ENCODE measurements at regions not wholly inside any gene's neighbourhood (a gene's known extent, or its start where the extent isn't known, plus 50 kb on each side); places are given as distances from the start of the nearest gene placed in this dataset.

GRCh38 chr9:109846776-109847175, 66.8 kb downstream of the PALM2AKAP2 start:
- no peak for TF ChIP-seq CTCF (IDR thresholded peaks at IDR 0.05; ENCODE audit: insufficient read depth, low read depth, low read length)
- TF ChIP-seq EZH2 (IDR thresholded peaks at IDR 0.05; ENCODE audit: insufficient read depth, low read length), result no peak
- Histone ChIP-seq H3K9me3 (ENCODE audit: insufficient read depth, low read depth, low read length) (no peaks in the 10 kb centered on the region), H3K4me3 (ENCODE audit: insufficient read depth, low read depth, low read length) (no peak overlapping the region), H2AFZ (ENCODE audit: low read depth, low read length) (no peak overlapping the region), H3K27me3 (ENCODE audit: insufficient read depth, low read length) (no peaks in the 10 kb centered on the region), H3K4me1 (ENCODE audit: insufficient read depth, low read length) (no peaks in the 10 kb centered on the region), H3K79me2 (ENCODE audit: insufficient read depth, low read length) (peaks cover 43% of the 10 kb centered on the region), H4K20me1 (ENCODE audit: insufficient read depth, low read length) (peaks cover 74% of the 10 kb centered on the region), H3K4me2 (ENCODE audit: low read length) (no peak overlapping the region), H3K9ac (ENCODE audit: low read length) (no peak overlapping the region), H3K36me3 (ENCODE audit: insufficient read depth, low read length) (no peaks in the 10 kb centered on the region), H3K27ac (ENCODE audit: low read depth, low read length) (no peak overlapping the region)
- FAIRE-seq, result no peak
- Mint-ChIP-seq H3K36me3 (ENCODE audit: low read depth, unreplicated experiment) (peaks cover 11% of the 10 kb centered on the region), H3K4me1 (ENCODE audit: low read depth, unreplicated experiment) (peaks cover 3% of the 10 kb centered on the region), H3K4me3 (ENCODE audit: unreplicated experiment) (no peak overlapping the region), H3K27ac (ENCODE audit: unreplicated experiment) (no peak overlapping the region), H3K9me3 (ENCODE audit: unreplicated experiment) (peaks cover 2% of the 10 kb centered on the region), H3K27me3 (ENCODE audit: low read depth, unreplicated experiment) (no peaks in the 10 kb centered on the region)
- peak; percentile 72 for DNase-seq (ENCODE audit: low read depth)

GRCh38 chr9:109852556-109852955, 72.6 kb downstream of the PALM2AKAP2 start:
- DNase-seq (ENCODE audit: low read depth), result peak; percentile 56
- peaks cover 56% of the 10 kb centered on the region for H3K79me2 ChIP-seq (ENCODE audit: insufficient read depth, low read length)
- no peaks in the 10 kb centered on the region for H3K9me3 ChIP-seq (ENCODE audit: insufficient read depth, low read depth, low read length)
- Mint-ChIP-seq H3K27ac (ENCODE audit: unreplicated experiment) (no peak overlapping the region), H3K4me3 (ENCODE audit: unreplicated experiment) (no peak overlapping the region), H3K36me3 (ENCODE audit: low read depth, unreplicated experiment) (peaks cover 11% of the 10 kb centered on the region), H3K4me1 (ENCODE audit: low read depth, unreplicated experiment) (peaks cover 13% of the 10 kb centered on the region), H3K27me3 (ENCODE audit: low read depth, unreplicated experiment) (no peaks in the 10 kb centered on the region), H3K9me3 (ENCODE audit: unreplicated experiment) (peaks cover 4% of the 10 kb centered on the region)
- no peak overlapping the region for H2AFZ ChIP-seq (ENCODE audit: low read depth, low read length)
- H3K4me3 ChIP-seq (ENCODE audit: insufficient read depth, low read depth, low read length), result no peak overlapping the region
- FAIRE-seq, result no peak
- H4K20me1 ChIP-seq (ENCODE audit: insufficient read depth, low read length), result peaks cover 81% of the 10 kb centered on the region
- H3K4me2 ChIP-seq (ENCODE audit: low read length), result no peak overlapping the region
- H3K4me1 ChIP-seq (ENCODE audit: insufficient read depth, low read length), result no peaks in the 10 kb centered on the region
- H3K27me3 ChIP-seq (ENCODE audit: insufficient read depth, low read length), result no peaks in the 10 kb centered on the region
- H3K27ac ChIP-seq (ENCODE audit: low read depth, low read length), result no peak overlapping the region
- no peak overlapping the region for H3K9ac ChIP-seq (ENCODE audit: low read length)
- H3K36me3 ChIP-seq (ENCODE audit: insufficient read depth, low read length), result no peaks in the 10 kb centered on the region
- TF ChIP-seq CTCF (IDR thresholded peaks at IDR 0.05; ENCODE audit: insufficient read depth, low read depth, low read length) (no peak), EZH2 (IDR thresholded peaks at IDR 0.05; ENCODE audit: insufficient read depth, low read length) (no peak)

GRCh38 chr9:109855540-109855939, 75.5 kb downstream of the PALM2AKAP2 start:
- Mint-ChIP-seq H3K36me3 (ENCODE audit: low read depth, unreplicated experiment) (peaks cover 8% of the 10 kb centered on the region), H3K27ac (ENCODE audit: unreplicated experiment) (no peak overlapping the region), H3K4me1 (ENCODE audit: low read depth, unreplicated experiment) (peaks cover 14% of the 10 kb centered on the region), H3K27me3 (ENCODE audit: low read depth, unreplicated experiment) (no peaks in the 10 kb centered on the region), H3K9me3 (ENCODE audit: unreplicated experiment) (peaks cover 4% of the 10 kb centered on the region), H3K4me3 (ENCODE audit: unreplicated experiment) (no peak overlapping the region)
- Histone ChIP-seq H3K36me3 (ENCODE audit: insufficient read depth, low read length) (no peaks in the 10 kb centered on the region), H3K27ac (ENCODE audit: low read depth, low read length) (no peak overlapping the region), H3K4me3 (ENCODE audit: insufficient read depth, low read depth, low read length) (no peak overlapping the region), H2AFZ (ENCODE audit: low read depth, low read length) (no peak overlapping the region), H3K4me1 (ENCODE audit: insufficient read depth, low read length) (no peaks in the 10 kb centered on the region), H3K27me3 (ENCODE audit: insufficient read depth, low read length) (no peaks in the 10 kb centered on the region), H4K20me1 (ENCODE audit: insufficient read depth, low read length) (peaks cover 82% of the 10 kb centered on the region), H3K4me2 (ENCODE audit: low read length) (no peak overlapping the region), H3K9ac (ENCODE audit: low read length) (no peak overlapping the region), H3K79me2 (ENCODE audit: insufficient read depth, low read length) (peaks cover 68% of the 10 kb centered on the region), H3K9me3 (ENCODE audit: insufficient read depth, low read depth, low read length) (no peaks in the 10 kb centered on the region)
- TF ChIP-seq CTCF (IDR thresholded peaks at IDR 0.05; ENCODE audit: insufficient read depth, low read depth, low read length) (no peak), EZH2 (IDR thresholded peaks at IDR 0.05; ENCODE audit: insufficient read depth, low read length) (no peak)
- FAIRE-seq (no peak), DNase-seq (ENCODE audit: low read depth) (no peak)
